ENCODE measurements at regions not wholly inside any gene's neighbourhood (a gene's known extent, or its start where the extent isn't known, plus 50 kb on each side); places are given as distances from the start of the nearest gene placed in this dataset.

GRCh38 chr6:1473166-1473565, 83.8 kb downstream of the FOXF2 start:
- no peak for TF ChIP-seq CTCF (IDR thresholded peaks at IDR 0.05)
- TF ChIP-seq POLR2A (IDR thresholded peaks at IDR 0.05): no peak

Measured in testis (tissue), 2 donors.